ENCODE measurements at regions not wholly inside any gene's neighbourhood (a gene's known extent, or its start where the extent isn't known, plus 50 kb on each side); places are given as distances from the start of the nearest gene placed in this dataset.

DNA sequence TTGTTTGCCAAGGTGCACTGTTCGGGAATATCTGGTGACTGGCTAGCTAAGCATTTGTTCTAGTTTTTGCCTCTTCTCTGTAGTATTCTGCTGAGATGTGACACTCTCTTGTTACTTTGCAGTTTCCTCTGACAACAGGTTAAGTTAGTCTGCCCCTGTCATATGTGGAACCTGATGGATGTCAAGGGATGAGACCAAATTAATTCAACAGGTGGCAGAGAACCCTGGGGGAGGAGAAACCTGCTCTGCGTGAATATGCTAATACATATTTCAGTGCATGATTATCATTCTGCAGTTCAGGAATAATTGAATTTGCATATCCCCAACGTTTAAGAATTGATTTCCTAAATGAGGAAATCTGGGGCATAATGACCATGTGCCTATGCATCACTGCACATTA is 777.3 kb downstream of the PDCD6IP start:
- TF ChIP-seq CTCF (IDR thresholded peaks at IDR 0.05) (no peak), POLR2A (IDR thresholded peaks at IDR 0.05) (no peak)

Data from esophagus squamous epithelium (tissue), 4 donors.